GM12865 (cell line): ENCODE measurements at regions not wholly inside any gene's neighbourhood (a gene's known extent, or its start where the extent isn't known, plus 50 kb on each side); places are given as distances from the start of the nearest gene placed in this dataset.

Experiments
- DNase-seq: peaks from one replicate; pipeline ENCODE4 v3.0.0; 2010; ENCODE audit warnings: low read depth
- H3K4me3 ChIP-seq: 2 replicates; pipeline ENCODE4 v1.5.1; 2011; ENCODE audit warnings: mild to moderate bottlenecking, low read depth, low read length, control low read depth
- TF ChIP-seq, protein P1 (sequence below): IDR thresholded peaks from 2 replicates; pipeline ENCODE4 v1.5.1; 2011; ENCODE audit warnings: low read length, control low read depth, low read depth, inconsistent platforms; ENCODE audit not compliant: insufficient read depth; ENCODE audit errors: missing control alignments

DNA sequence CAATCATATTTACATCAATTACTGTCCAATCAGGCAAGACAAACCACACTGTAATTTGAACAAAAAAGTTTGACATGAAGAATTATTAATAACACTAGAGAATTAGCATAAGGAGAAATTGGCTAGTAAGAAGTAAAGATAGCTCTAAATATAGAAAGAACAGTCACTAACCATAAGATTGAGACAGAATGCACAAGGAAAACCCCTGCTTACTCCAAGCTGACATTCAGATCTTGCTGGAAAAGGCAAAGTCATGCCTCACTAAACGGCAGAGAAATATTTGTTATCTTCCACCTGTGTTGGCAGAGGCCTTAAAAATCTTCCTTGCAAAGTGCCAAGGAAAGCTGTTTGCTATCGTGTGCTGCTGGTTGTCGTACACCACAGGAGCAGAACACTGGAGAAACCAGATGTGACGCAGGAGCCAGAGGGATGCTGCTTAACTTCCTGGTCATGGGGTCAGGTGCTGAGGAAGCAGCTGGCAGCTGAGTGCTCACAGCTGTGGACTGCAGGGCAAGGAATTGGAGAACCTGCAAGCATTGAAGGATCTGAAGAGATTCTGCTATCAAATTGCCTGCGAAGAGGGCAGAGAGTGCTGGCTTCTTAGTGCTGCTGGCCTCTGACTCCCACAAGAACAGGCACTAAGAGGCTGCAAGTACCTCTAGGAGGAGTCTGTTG, 1323.3 kb downstream of the LRFN5 start:
- no peak overlapping the region for H3K4me3 ChIP-seq
- TF ChIP-seq, protein P1, sequence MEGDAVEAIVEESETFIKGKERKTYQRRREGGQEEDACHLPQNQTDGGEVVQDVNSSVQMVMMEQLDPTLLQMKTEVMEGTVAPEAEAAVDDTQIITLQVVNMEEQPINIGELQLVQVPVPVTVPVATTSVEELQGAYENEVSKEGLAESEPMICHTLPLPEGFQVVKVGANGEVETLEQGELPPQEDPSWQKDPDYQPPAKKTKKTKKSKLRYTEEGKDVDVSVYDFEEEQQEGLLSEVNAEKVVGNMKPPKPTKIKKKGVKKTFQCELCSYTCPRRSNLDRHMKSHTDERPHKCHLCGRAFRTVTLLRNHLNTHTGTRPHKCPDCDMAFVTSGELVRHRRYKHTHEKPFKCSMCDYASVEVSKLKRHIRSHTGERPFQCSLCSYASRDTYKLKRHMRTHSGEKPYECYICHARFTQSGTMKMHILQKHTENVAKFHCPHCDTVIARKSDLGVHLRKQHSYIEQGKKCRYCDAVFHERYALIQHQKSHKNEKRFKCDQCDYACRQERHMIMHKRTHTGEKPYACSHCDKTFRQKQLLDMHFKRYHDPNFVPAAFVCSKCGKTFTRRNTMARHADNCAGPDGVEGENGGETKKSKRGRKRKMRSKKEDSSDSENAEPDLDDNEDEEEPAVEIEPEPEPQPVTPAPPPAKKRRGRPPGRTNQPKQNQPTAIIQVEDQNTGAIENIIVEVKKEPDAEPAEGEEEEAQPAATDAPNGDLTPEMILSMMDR: no peak
- no peak for DNase-seq

DNA sequence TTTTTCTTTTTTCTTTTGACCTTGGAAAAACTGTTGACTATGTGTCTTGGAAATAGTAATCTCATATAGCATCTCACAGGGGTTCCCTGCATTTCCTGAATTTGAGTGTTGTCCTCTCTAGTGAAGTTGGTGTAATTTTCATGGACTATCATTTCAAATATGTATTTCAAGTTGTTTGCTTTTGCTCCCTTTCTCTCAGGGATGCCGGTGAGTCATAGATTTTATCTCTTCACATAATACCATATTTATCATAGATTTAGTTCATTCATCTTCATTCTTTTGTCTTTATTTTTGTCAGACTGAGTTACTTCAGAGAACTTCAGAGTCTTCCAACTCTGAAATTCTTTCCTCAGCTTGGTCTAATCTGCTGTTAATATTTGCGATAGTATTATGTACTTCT, 1320.6 kb downstream of the LRFN5 start:
- no peak overlapping the region for H3K4me3 ChIP-seq
- DNase-seq: no peak
- TF ChIP-seq, protein P1: no peak

DNA sequence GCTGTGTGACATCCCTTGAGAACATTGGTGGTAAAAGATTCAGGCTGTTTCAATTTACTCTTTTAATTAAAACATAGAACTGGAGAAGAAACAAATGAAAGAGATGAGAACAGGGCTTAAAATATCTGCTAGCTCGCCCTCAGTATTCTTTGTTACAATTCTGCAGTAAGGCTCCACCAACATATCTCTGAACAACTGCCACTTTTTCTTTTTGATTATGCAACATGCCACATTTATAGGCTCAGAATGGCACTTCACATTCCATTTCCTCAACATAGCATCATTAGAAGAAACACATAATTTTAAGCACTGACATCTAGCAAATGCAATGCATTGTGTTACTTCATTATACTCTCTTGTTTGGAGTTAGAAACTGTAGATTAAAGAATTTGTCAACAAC, 1315.2 kb downstream of the LRFN5 start:
- no peak overlapping the region for H3K4me3 ChIP-seq
- TF ChIP-seq, protein P1: no peak
- no peak for DNase-seq

DNA sequence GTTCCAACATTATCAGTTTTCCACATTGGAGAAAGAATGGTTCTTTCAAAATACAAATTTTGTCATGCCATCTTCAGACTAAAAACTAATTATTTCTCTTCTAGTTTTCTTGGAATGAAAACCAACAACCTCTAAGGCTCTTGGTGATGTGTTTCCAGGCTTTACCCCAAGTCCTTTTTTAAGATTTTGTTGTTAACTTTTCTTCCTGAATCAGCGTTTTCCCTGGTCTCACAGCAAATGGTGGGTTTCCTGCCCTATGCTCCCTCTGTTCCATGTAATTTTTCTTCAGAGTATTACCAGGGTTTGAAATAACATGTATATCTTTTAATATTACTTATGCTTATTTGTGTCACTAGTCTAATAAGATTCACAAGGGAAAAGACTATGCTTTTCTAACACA, 1311.9 kb downstream of the LRFN5 start:
- no peak for DNase-seq
- TF ChIP-seq, protein P1: no peak

DNA sequence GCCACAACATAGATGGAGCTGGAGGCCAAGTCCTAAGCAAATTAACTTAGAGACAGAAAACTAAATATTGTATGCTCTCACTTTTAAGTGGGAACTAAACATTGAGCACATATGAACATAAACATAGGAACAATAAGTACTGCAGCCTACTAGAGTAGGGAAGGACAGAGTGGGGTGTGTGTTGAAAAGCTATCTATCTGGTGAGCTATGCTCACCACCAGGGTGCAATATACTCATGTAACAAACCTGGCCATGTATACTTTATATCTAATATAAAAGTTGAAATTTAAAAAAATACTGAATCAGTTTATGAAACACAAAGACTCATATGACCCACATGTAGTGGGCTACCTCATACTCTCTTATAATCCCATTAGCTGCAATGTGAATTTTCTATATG, 1305.0 kb downstream of the LRFN5 start:
- H3K4me3 ChIP-seq: no peak overlapping the region
- DNase-seq: no peak
- TF ChIP-seq, protein P1: no peak

More for the DNA sequence above, 1311.9 kb downstream of the LRFN5 start:
- no peak overlapping the region for H3K4me3 ChIP-seq

DNA sequence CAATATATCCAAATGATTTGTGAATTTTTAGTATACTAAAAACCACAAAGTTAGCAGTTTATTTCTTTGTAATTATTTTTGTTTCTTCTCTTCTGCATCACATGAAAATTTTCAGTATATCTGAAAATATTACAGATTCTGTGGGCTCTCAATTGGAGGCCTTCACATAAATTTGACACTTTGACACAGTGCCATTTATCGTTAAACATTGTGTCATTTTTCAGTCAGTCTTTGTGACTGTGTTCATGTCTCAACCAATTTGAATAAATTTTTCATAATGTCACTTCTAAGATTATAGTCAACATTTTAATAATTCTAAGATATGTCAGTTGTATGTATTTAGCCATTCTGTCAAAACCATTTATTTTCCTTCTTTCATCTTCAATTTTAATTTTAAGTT, 1303.0 kb downstream of the LRFN5 start:
- TF ChIP-seq, protein P1: no peak
- no peak for DNase-seq

DNA sequence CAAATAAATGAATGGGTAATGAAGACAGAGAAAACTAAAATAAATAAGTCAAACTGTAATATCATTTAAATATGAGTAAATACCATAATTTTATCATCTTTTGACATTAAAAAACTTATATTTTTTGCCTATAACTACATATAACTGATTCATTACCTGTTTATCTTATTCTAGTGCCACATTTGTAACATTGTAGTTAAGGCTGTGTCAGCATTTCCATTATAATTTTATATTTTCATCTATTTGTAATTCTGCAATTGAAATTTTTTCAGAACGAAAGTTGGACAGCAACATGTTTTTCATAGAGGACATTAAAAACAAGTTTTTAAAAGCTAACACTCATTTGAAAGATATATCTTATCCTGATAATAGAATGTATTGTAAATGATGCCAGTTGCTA, 1286.5 kb downstream of the LRFN5 start:
- DNase-seq: no peak
- H3K4me3 ChIP-seq: no peak overlapping the region
- TF ChIP-seq, protein P1: no peak

More for the DNA sequence above, 1303.0 kb downstream of the LRFN5 start:
- H3K4me3 ChIP-seq: no peak overlapping the region
